ENCODE measurements at regions not wholly inside any gene's neighbourhood (a gene's known extent, or its start where the extent isn't known, plus 50 kb on each side); places are given as distances from the start of the nearest gene placed in this dataset.

DNA sequence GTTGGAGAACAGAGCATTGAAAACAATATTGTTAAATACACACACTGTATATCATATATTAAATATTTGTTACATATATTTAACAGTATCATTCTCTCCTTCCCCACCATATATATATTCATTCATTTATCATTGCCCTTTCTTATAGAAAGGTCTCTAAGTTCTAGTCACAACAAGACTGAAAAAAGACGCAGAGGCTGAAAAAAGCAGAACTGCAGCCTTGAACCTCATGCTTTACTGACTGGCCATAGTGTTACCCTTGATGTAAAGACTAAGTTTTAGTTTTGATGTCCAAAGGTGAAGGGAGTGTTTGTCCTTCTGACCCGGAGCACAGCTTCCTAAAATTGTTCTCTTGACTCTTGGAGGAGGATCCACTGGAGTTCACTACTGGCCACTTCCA lies 247.9 kb downstream of the PTEN start:
- TF ChIP-seq, protein P1, sequence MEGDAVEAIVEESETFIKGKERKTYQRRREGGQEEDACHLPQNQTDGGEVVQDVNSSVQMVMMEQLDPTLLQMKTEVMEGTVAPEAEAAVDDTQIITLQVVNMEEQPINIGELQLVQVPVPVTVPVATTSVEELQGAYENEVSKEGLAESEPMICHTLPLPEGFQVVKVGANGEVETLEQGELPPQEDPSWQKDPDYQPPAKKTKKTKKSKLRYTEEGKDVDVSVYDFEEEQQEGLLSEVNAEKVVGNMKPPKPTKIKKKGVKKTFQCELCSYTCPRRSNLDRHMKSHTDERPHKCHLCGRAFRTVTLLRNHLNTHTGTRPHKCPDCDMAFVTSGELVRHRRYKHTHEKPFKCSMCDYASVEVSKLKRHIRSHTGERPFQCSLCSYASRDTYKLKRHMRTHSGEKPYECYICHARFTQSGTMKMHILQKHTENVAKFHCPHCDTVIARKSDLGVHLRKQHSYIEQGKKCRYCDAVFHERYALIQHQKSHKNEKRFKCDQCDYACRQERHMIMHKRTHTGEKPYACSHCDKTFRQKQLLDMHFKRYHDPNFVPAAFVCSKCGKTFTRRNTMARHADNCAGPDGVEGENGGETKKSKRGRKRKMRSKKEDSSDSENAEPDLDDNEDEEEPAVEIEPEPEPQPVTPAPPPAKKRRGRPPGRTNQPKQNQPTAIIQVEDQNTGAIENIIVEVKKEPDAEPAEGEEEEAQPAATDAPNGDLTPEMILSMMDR (IDR thresholded peaks at IDR 0.05): no peak
- TF ChIP-seq POLR2A (IDR thresholded peaks at IDR 0.05): no peak
